Mammary epithelial cell (primary cell): ENCODE measurements at regions not wholly inside any gene's neighbourhood (a gene's known extent, or its start where the extent isn't known, plus 50 kb on each side); places are given as distances from the start of the nearest gene placed in this dataset.

Experiments used
- CTCF ChIP-seq, 2 donors: IDR thresholded peaks in 1 of 2; conservative IDR thresholded peaks in 1 of 2; 2 replicates each; pipeline ENCODE4 v1.5.1; 2011 to 2012; ENCODE audit warnings: inconsistent platforms in 2 of 2, low read length in 2 of 2, mild to moderate bottlenecking in 2 of 2, control low read depth in 1 of 2, low read depth in 1 of 2; ENCODE audit not compliant: insufficient read depth in 1 of 2; ENCODE audit errors: extremely low read depth in 1 of 2
- EZH2 ChIP-seq: IDR thresholded peaks from 2 replicates; pipeline ENCODE4 v1.6.1; 2012; ENCODE audit warnings: low read length, inconsistent platforms, borderline replicate concordance

GRCh38 chr1:72485801-72486200 lies 203.5 kb upstream of the NEGR1 start:
- TF ChIP-seq CTCF (conservative IDR thresholded peaks at IDR 0.05 in 1 of 2, IDR thresholded peaks at IDR 0.05 in 1 of 2; ENCODE audit: extremely low read depth in 1 of 2, insufficient read depth in 1 of 2, low read depth in 1 of 2, low read length in 2 of 2), result no peak
- no peak for TF ChIP-seq EZH2
